Glutamatergic neuron (in vitro differentiated cells): ENCODE measurements at regions not wholly inside any gene's neighbourhood (a gene's known extent, or its start where the extent isn't known, plus 50 kb on each side); places are given as distances from the start of the nearest gene placed in this dataset.

ENCODE experiments used
- DNase-seq: peaks from one replicate; pipeline ENCODE4 v3.0.0; 2022
- H3K27ac Mint-ChIP-seq: one replicate; pipeline ENCODE4 v1.8.0; 2020; ENCODE audit warnings: mild to moderate bottlenecking, mixed read lengths, inconsistent platforms; ENCODE audit not compliant: unreplicated experiment
- H3K27me3 Mint-ChIP-seq: one replicate; pipeline ENCODE4 v1.8.0; 2020; ENCODE audit warnings: mild to moderate bottlenecking, moderate library complexity, mixed read lengths, inconsistent platforms; ENCODE audit not compliant: unreplicated experiment
- H3K36me3 Mint-ChIP-seq: one replicate; pipeline ENCODE4 v1.8.0; 2020; ENCODE audit warnings: mild to moderate bottlenecking, mixed read lengths, inconsistent platforms; ENCODE audit not compliant: unreplicated experiment
- H3K4me1 Mint-ChIP-seq: one replicate; pipeline ENCODE4 v1.8.0; 2020; ENCODE audit warnings: mild to moderate bottlenecking, low read depth, mixed read lengths, inconsistent platforms; ENCODE audit not compliant: unreplicated experiment
- H3K4me3 Mint-ChIP-seq: one replicate; pipeline ENCODE4 v1.8.0; 2020; ENCODE audit warnings: mild to moderate bottlenecking, mixed read lengths, inconsistent platforms; ENCODE audit not compliant: unreplicated experiment
- H3K9me3 Mint-ChIP-seq: one replicate; pipeline ENCODE4 v1.8.0; 2020; ENCODE audit warnings: mild to moderate bottlenecking, moderate library complexity, mixed read lengths, inconsistent platforms; ENCODE audit not compliant: unreplicated experiment
- TF ChIP-seq, protein P1 (sequence below): fragments of 200-600 bp; sonication (generic); IDR thresholded peaks from one replicate; pipeline ENCODE4 v1.5.0; 2021; ENCODE audit not compliant: partially characterized antibody, unreplicated experiment

DNA sequence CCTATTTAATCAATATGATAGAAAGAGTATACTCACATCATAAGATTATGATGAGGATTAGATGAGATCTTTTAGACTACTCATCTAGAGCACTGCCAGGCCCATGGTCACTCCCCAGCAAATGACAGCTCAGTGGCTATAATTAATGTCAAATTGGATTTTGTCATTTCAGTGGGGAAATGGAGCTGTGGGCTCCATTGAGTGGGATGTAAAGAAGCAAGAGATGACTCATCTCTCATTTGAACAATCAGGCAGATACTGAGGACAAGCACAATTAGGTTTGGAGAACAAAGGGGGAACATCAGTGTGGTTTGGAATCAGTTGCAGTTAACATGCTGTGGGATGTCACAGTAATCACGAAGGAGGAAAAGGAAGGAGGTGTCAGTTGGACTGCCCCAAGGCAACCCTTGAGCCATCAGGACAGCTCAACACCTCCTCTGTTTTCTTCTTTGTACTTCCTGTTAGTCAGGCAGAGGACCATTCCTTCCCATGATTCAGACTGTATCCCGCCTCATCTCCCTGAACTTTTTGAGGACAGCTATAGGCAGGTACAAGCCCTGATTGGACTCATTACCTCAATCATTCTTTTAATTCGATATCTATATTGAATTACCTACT is 473.7 kb upstream of the ISX start:
- H3K36me3 Mint-ChIP-seq = no peaks in the 10 kb centered on the region
- H3K27me3 Mint-ChIP-seq = no peaks in the 10 kb centered on the region
- no peak overlapping the region for H3K4me3 Mint-ChIP-seq
- peak overlapping the region; percentile 56 for H3K27ac Mint-ChIP-seq
- H3K9me3 Mint-ChIP-seq = no peaks in the 10 kb centered on the region
- TF ChIP-seq, protein P1, sequence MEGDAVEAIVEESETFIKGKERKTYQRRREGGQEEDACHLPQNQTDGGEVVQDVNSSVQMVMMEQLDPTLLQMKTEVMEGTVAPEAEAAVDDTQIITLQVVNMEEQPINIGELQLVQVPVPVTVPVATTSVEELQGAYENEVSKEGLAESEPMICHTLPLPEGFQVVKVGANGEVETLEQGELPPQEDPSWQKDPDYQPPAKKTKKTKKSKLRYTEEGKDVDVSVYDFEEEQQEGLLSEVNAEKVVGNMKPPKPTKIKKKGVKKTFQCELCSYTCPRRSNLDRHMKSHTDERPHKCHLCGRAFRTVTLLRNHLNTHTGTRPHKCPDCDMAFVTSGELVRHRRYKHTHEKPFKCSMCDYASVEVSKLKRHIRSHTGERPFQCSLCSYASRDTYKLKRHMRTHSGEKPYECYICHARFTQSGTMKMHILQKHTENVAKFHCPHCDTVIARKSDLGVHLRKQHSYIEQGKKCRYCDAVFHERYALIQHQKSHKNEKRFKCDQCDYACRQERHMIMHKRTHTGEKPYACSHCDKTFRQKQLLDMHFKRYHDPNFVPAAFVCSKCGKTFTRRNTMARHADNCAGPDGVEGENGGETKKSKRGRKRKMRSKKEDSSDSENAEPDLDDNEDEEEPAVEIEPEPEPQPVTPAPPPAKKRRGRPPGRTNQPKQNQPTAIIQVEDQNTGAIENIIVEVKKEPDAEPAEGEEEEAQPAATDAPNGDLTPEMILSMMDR = no peak
- H3K4me1 Mint-ChIP-seq = no peaks in the 10 kb centered on the region
- DNase-seq = no peak

DNA sequence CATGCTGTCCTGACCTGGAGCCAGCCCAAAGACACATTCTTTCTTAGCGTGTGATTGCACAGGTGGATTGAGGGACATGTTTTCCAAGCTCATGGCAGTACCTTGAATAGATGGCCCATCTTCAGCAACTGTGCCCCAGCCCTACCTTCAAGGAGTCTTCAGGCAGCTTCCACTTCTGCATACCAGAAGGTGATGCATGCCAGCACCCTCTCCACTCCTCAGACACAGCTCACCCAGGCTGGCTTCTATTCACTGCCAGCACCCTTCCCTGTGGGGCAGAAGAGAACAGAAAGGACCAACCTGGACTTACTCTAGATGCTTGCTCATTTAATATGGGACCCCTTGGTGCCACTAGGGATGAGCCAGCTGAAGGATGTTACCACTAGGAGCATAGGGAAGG is 466.4 kb upstream of the ISX start:
- DNase-seq = no peak
- Mint-ChIP-seq H3K4me1 (no peaks in the 10 kb centered on the region), H3K27me3 (no peaks in the 10 kb centered on the region), H3K27ac (no peak overlapping the region), H3K4me3 (no peak overlapping the region), H3K9me3 (no peaks in the 10 kb centered on the region), H3K36me3 (no peaks in the 10 kb centered on the region)
- TF ChIP-seq, protein P1 = no peak

DNA sequence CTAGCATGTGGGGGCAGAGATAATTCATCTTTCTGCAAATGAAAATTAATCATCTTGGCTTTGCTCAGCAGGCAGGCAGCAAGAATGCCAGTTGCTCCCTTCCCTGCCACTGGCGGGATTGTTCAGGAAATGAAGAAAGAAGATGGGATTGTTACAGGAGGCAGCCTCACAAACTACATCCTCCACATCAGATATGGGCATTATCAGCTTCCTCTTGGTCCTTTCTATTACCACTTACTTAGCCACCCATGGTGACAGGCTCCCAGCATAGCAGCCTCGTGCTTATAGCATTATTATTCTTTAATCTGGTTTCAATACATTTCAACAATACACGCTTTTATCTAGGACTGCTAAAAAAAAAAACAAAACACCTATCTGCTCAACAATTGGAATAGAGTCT is 461.6 kb upstream of the ISX start:
- H3K27me3 Mint-ChIP-seq = no peaks in the 10 kb centered on the region
- no peaks in the 10 kb centered on the region for H3K4me1 Mint-ChIP-seq
- H3K36me3 Mint-ChIP-seq = no peaks in the 10 kb centered on the region
- TF ChIP-seq, protein P1 = no peak
- H3K9me3 Mint-ChIP-seq = no peaks in the 10 kb centered on the region
- no peak overlapping the region for H3K4me3 Mint-ChIP-seq
- H3K27ac Mint-ChIP-seq = no peak overlapping the region
- no peak for DNase-seq

DNA sequence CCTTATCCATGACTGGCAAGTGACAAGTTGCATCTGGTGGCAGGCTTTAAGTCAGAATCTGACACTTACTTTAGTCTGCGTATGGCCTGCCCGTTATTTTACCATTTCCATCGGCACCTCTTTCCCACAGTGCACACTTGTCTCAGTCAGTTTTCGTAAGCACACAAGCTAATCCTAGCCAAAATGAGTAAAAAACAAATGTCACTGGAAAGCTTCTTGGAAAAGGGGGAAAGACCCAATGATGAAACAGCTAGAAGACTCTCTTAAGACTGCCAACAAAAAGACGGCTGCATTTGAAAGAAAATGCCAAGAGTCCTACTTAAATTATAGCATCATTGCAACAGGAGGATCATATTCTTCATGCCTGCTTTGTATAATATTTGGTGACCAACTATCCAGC is 457.9 kb upstream of the ISX start:
- DNase-seq = no peak
- Mint-ChIP-seq H3K4me1 (no peaks in the 10 kb centered on the region), H3K4me3 (no peak overlapping the region), H3K27me3 (no peaks in the 10 kb centered on the region), H3K9me3 (no peaks in the 10 kb centered on the region), H3K36me3 (no peaks in the 10 kb centered on the region), H3K27ac (no peak overlapping the region)
- TF ChIP-seq, protein P1 = no peak

DNA sequence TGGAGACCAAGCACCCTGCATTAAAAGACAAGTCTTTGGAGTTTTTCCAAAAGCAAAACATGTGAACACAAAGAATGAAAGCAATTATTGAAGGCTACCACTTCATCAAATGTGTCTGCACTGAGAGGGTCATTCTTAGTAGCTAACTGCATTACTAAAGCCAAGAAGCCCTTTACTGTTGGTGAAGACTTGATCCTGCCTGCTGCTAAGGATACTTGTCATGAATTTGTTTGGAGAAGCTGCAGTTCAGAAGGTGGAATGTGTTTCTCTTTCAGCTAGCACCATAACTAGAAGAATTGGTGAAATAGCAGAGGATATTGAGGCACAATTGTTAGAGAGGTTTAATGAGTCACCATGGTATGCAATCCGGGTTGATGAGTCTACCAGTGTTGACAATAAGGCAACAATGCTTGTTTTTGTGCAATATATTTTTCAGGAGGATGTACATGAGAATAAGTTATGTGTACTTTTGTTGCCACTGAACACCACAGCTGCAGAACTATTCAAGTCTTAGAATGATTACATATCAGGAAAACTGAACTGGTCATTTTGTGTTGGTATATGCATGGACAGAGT is 457.3 kb upstream of the ISX start:
- no peak overlapping the region for H3K4me3 Mint-ChIP-seq
- H3K27ac Mint-ChIP-seq = no peak overlapping the region
- TF ChIP-seq, protein P1 = no peak
- no peak for DNase-seq
- H3K36me3 Mint-ChIP-seq = no peaks in the 10 kb centered on the region
- H3K9me3 Mint-ChIP-seq = no peaks in the 10 kb centered on the region
- no peaks in the 10 kb centered on the region for H3K27me3 Mint-ChIP-seq
- no peaks in the 10 kb centered on the region for H3K4me1 Mint-ChIP-seq
